ENCODE measurements at regions not wholly inside any gene's neighbourhood (a gene's known extent, or its start where the extent isn't known, plus 50 kb on each side); places are given as distances from the start of the nearest gene placed in this dataset.

- TF ChIP-seq CTCF (IDR thresholded peaks at IDR 0.05) (no peak), ZFX (IDR thresholded peaks at IDR 0.05; ENCODE audit: borderline replicate concordance) (no peak)
Observed at GRCh38 chr22:48593551-48593950, 1234.1 kb downstream of the BRD1 start.
